DOHH2 (cell line): ENCODE measurements at regions not wholly inside any gene's neighbourhood (a gene's known extent, or its start where the extent isn't known, plus 50 kb on each side); places are given as distances from the start of the nearest gene placed in this dataset.

Source experiments
- H3F3A ChIP-seq: fragments of 200-600 bp; sonication (generic), shearing (Covaris generic); 2 replicates; pipeline ENCODE4 v1.6.0; 2016; ENCODE audit warnings: antibody characterized with exemption, mild to moderate bottlenecking; ENCODE audit not compliant: control insufficient read depth, insufficient read depth
- H3K27ac ChIP-seq: fragments of 200-600 bp; sonication (generic); 2 replicates; pipeline ENCODE4 v1.5.1; 2014; ENCODE audit warnings: low read depth, mild to moderate bottlenecking, low read length, moderate library complexity
- H3K27me3 ChIP-seq: fragments of 200-600 bp; sonication (generic); 2 replicates; pipeline ENCODE4 v1.6.1; 2014; ENCODE audit warnings: mild to moderate bottlenecking, low read length, mixed read lengths; ENCODE audit not compliant: control insufficient read depth
- H3K36me3 ChIP-seq: fragments of 200-600 bp; sonication (generic); 2 replicates; pipeline ENCODE4 v1.6.1; 2014; ENCODE audit warnings: mild to moderate bottlenecking, low read length, moderate library complexity, mixed read lengths; ENCODE audit not compliant: control insufficient read depth
- H3K4me1 ChIP-seq: fragments of 200-600 bp; sonication (generic); 2 replicates; pipeline ENCODE4 v1.6.1; 2014; ENCODE audit warnings: mild to moderate bottlenecking, low read length, mixed read lengths; ENCODE audit not compliant: control insufficient read depth
- H3K4me2 ChIP-seq: fragments of 200-600 bp; sonication (generic); 2 replicates; pipeline ENCODE4 v1.6.0; 2014; ENCODE audit warnings: mild to moderate bottlenecking, low read length, moderate library complexity
- H3K4me3 ChIP-seq: fragments of 200-600 bp; sonication (generic); 2 replicates; pipeline ENCODE4 v1.5.1; 2014; ENCODE audit warnings: mild to moderate bottlenecking, low read length, mixed read lengths
- H3K79me2 ChIP-seq: fragments of 200-600 bp; sonication (generic); 2 replicates; pipeline ENCODE4 v1.6.1; 2014; ENCODE audit warnings: mild to moderate bottlenecking, low read length, mixed read lengths; ENCODE audit not compliant: control insufficient read depth
- H3K9me2 ChIP-seq: fragments of 200-600 bp; sonication (generic); replicated peaks from 2 replicates; pipeline ENCODE4 v1.6.1; 2014; ENCODE audit warnings: mild to moderate bottlenecking, low read length, mixed read lengths; ENCODE audit not compliant: control insufficient read depth
- H3K9me3 ChIP-seq: fragments of 200-600 bp; sonication (generic); 2 replicates; pipeline ENCODE4 v1.6.1; 2014; ENCODE audit warnings: antibody characterized with exemption, low read length, mixed read lengths; ENCODE audit not compliant: control insufficient read depth, insufficient read depth
- H4K20me1 ChIP-seq: fragments of 200-600 bp; sonication (generic); 2 replicates; pipeline ENCODE4 v1.6.0; 2014; ENCODE audit warnings: low read depth, mild to moderate bottlenecking, antibody characterized with exemption, low read length, moderate library complexity; ENCODE audit not compliant: control insufficient read depth, insufficient read depth
- EZH2phosphoT487 ChIP-seq: fragments of 200-600 bp; sonication (generic); IDR thresholded peaks from 2 replicates; pipeline ENCODE4 v1.6.1; 2017; ENCODE audit warnings: borderline replicate concordance, mild to moderate bottlenecking, antibody characterized with exemption, low read length, moderate library complexity, mixed read lengths
- TF ChIP-seq, protein P1 (sequence below): fragments of 200-600 bp; sonication (generic); IDR thresholded peaks from one replicate; pipeline ENCODE4 v1.5.1; 2014; ENCODE audit warnings: antibody characterized with exemption, mild to moderate bottlenecking, low read depth, low read length; ENCODE audit not compliant: poor library complexity, severe bottlenecking

DNA sequence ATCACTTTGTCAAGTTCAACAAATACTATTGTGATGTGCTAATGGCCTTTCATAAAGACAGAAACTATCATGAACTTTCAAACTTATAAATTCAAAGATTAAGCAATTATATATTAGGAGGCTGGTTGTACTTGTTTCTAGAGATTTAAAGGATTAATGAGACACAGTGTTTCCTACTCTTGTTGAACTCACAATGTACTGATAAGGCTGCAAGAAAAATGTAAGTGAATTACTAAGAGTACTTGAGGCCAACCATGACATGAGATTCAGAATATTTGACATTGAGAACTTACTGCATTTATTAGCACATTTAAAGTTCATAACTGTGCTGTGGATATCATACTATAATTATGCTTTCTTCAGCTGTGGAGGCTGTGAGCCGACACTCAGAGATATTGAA lies 1210.5 kb upstream of the SORCS1 start:
- no peak for TF ChIP-seq EZH2phosphoT487
- TF ChIP-seq, protein P1, sequence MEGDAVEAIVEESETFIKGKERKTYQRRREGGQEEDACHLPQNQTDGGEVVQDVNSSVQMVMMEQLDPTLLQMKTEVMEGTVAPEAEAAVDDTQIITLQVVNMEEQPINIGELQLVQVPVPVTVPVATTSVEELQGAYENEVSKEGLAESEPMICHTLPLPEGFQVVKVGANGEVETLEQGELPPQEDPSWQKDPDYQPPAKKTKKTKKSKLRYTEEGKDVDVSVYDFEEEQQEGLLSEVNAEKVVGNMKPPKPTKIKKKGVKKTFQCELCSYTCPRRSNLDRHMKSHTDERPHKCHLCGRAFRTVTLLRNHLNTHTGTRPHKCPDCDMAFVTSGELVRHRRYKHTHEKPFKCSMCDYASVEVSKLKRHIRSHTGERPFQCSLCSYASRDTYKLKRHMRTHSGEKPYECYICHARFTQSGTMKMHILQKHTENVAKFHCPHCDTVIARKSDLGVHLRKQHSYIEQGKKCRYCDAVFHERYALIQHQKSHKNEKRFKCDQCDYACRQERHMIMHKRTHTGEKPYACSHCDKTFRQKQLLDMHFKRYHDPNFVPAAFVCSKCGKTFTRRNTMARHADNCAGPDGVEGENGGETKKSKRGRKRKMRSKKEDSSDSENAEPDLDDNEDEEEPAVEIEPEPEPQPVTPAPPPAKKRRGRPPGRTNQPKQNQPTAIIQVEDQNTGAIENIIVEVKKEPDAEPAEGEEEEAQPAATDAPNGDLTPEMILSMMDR, result no peak
- no peaks in the 10 kb centered on the region for H3K79me2 ChIP-seq
- H3K27me3 ChIP-seq, result no peaks in the 10 kb centered on the region
- H3K36me3 ChIP-seq, result no peaks in the 10 kb centered on the region
- H3K27ac ChIP-seq, result no peak overlapping the region
- no peaks in the 10 kb centered on the region for H3K9me3 ChIP-seq
- no peak overlapping the region for H3K4me2 ChIP-seq
- no peaks in the 10 kb centered on the region for H4K20me1 ChIP-seq
- H3K4me1 ChIP-seq, result no peaks in the 10 kb centered on the region
- no peak overlapping the region for H3K4me3 ChIP-seq
- no peaks in the 10 kb centered on the region for H3K9me2 ChIP-seq
- no peaks in the 10 kb centered on the region for H3F3A ChIP-seq

GRCh38 chr10:108365541-108365940 lies 1201.0 kb upstream of the SORCS1 start:
- H3K4me1 ChIP-seq, result no peaks in the 10 kb centered on the region
- no peaks in the 10 kb centered on the region for H3K79me2 ChIP-seq
- H3K4me3 ChIP-seq, result no peak overlapping the region
- no peak overlapping the region for H3K27ac ChIP-seq
- H3K4me2 ChIP-seq, result no peak overlapping the region
- TF ChIP-seq EZH2phosphoT487, result no peak
- TF ChIP-seq, protein P1, result no peak
- no peaks in the 10 kb centered on the region for H3F3A ChIP-seq
- H3K9me3 ChIP-seq, result no peaks in the 10 kb centered on the region
- no peaks in the 10 kb centered on the region for H3K9me2 ChIP-seq
- H4K20me1 ChIP-seq, result no peaks in the 10 kb centered on the region
- H3K27me3 ChIP-seq, result no peaks in the 10 kb centered on the region
- H3K36me3 ChIP-seq, result no peaks in the 10 kb centered on the region

- TF ChIP-seq EZH2phosphoT487, result no peak
- TF ChIP-seq, protein P1, result no peak
- Histone ChIP-seq H3K27me3 (no peaks in the 10 kb centered on the region), H3K9me3 (no peaks in the 10 kb centered on the region), H3F3A (no peaks in the 10 kb centered on the region), H3K4me2 (no peak overlapping the region), H3K79me2 (no peaks in the 10 kb centered on the region), H3K9me2 (no peaks in the 10 kb centered on the region), H3K27ac (no peak overlapping the region), H4K20me1 (no peaks in the 10 kb centered on the region), H3K36me3 (no peaks in the 10 kb centered on the region), H3K4me1 (no peaks in the 10 kb centered on the region), H3K4me3 (no peak overlapping the region)
Observed at GRCh38 chr10:108363576-108363975, 1199.1 kb upstream of the SORCS1 start.

DNA sequence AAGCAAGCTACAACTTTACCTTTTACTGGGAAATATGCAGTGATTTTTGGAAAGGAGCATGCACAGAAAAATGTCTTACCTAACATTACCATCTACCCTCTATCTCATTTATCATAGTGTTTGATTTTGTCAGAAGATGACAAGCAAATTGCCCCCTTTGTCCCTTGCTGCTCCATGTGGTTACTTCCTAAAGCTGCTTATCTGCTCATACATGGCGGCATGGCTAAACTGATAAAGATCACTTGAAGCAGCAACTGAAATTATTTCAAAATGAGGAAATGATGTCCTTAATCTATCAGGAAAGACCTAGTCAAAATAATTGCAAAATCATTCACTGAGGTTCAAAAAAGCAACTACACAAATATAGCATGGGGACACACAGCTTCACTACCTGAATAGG lies 1198.5 kb upstream of the SORCS1 start:
- no peaks in the 10 kb centered on the region for H4K20me1 ChIP-seq
- H3K9me3 ChIP-seq, result no peaks in the 10 kb centered on the region
- no peaks in the 10 kb centered on the region for H3K36me3 ChIP-seq
- H3K9me2 ChIP-seq, result no peaks in the 10 kb centered on the region
- TF ChIP-seq, protein P1, result no peak
- TF ChIP-seq EZH2phosphoT487, result no peak
- H3K4me3 ChIP-seq, result no peak overlapping the region
- no peak overlapping the region for H3K27ac ChIP-seq
- H3F3A ChIP-seq, result no peaks in the 10 kb centered on the region
- no peak overlapping the region for H3K4me2 ChIP-seq
- H3K27me3 ChIP-seq, result no peaks in the 10 kb centered on the region
- no peaks in the 10 kb centered on the region for H3K79me2 ChIP-seq
- H3K4me1 ChIP-seq, result no peaks in the 10 kb centered on the region
